Forelimb muscle (tissue), 1 donor: ENCODE measurements at regions not wholly inside any gene's neighbourhood (a gene's known extent, or its start where the extent isn't known, plus 50 kb on each side); places are given as distances from the start of the nearest gene placed in this dataset.
"Not testable (repeated sequence)": the region's sequence is repeated elsewhere in the genome, so short reads cannot be mapped to it uniquely, and the experiment has no call there.

Experiments used
- DNase-seq: peaks from one replicate; pipeline ENCODE4 v3.0.0-alpha.2; 2013; ENCODE audit warnings: low read depth

- no peak for DNase-seq
These were observed 99.4 kb downstream of the SHANK2 start for GRCh38 chr11:71153005-71153390.

- not testable (repeated sequence) for DNase-seq
These were observed 99.9 kb downstream of the SHANK2 start for GRCh38 chr11:71152312-71153004.

- no peak for DNase-seq
These were observed 100.8 kb downstream of the SHANK2 start for GRCh38 chr11:71151561-71151960.

GRCh38 chr11:71150859-71151258 lies 101.5 kb downstream of the SHANK2 start:
- DNase-seq = no peak

GRCh38 chr11:71148716-71149115 lies 103.7 kb downstream of the SHANK2 start:
- DNase-seq = no peak

GRCh38 chr11:71147331-71147730 lies 105.0 kb downstream of the SHANK2 start:
- no peak for DNase-seq

- no peak for DNase-seq
These were observed 105.5 kb downstream of the SHANK2 start for GRCh38 chr11:71146846-71147245.

- no peak for DNase-seq
These were observed 106.2 kb downstream of the SHANK2 start for GRCh38 chr11:71145988-71146824.

GRCh38 chr11:71145368-71145767 lies 107.0 kb downstream of the SHANK2 start:
- DNase-seq = no peak

- no peak for DNase-seq
These were observed 107.6 kb downstream of the SHANK2 start for GRCh38 chr11:71144736-71145135.

- DNase-seq = no peak
These were observed 108.4 kb downstream of the SHANK2 start for GRCh38 chr11:71144010-71144409.

- DNase-seq = no peak
These were observed 112.0 kb downstream of the SHANK2 start for GRCh38 chr11:71140206-71140919.

- DNase-seq = no peak
These were observed 112.7 kb downstream of the SHANK2 start for GRCh38 chr11:71139516-71140205.

GRCh38 chr11:71138737-71139425 lies 113.5 kb downstream of the SHANK2 start:
- DNase-seq = no peak

- no peak for DNase-seq
These were observed 115.0 kb downstream of the SHANK2 start for GRCh38 chr11:71137376-71137775.

- DNase-seq = no peak
These were observed 116.1 kb downstream of the SHANK2 start for GRCh38 chr11:71136095-71136845.

GRCh38 chr11:71135112-71135511 lies 117.3 kb downstream of the SHANK2 start:
- DNase-seq = no peak

- no peak for DNase-seq
These were observed 118.4 kb downstream of the SHANK2 start for GRCh38 chr11:71133946-71134345.

GRCh38 chr11:71131861-71132260 lies 120.5 kb downstream of the SHANK2 start:
- DNase-seq = no peak

- DNase-seq = no peak
These were observed 122.3 kb downstream of the SHANK2 start for GRCh38 chr11:71130106-71130505.

- no peak for DNase-seq
These were observed 122.8 kb downstream of the SHANK2 start for GRCh38 chr11:71129624-71130023.
